ENCODE measurements at regions not wholly inside any gene's neighbourhood (a gene's known extent, or its start where the extent isn't known, plus 50 kb on each side); places are given as distances from the start of the nearest gene placed in this dataset.
A peak's percentile ranks its signal among the peaks of the same experiment; 100 is the strongest.

- Histone ChIP-seq H3K4me1 (no peaks in the 10 kb centered on the region), H3K27ac (peak overlapping the region in 1 of 4 donors; percentile 19), H3K27me3 (no peaks in the 10 kb centered on the region), H3K36me3 (replicated peaks in 1 of 2; ENCODE audit: insufficient read depth in 1 of 2, low read depth in 2 of 2) (no peaks in the 10 kb centered on the region), H3K9me3 (no peaks in the 10 kb centered on the region), H3K4me3 (no peak overlapping the region)
- TF ChIP-seq CTCF (IDR thresholded peaks at IDR 0.05) (no peak), POLR2A (IDR thresholded peaks at IDR 0.05) (no peak)
- intact Hi-C loops (cut with DNase I) = no loop called here
- peak in 1 of 4 donors; percentile 6 for DNase-seq
- 53 to 54% methylated on average over 4 of the region's 4 CpGs for WGBS, 2 donors
- ATAC-seq = peak; percentile 97
Measured at GRCh38 chr2:224268441-224268840, 133.5 kb downstream of the FAM124B start.

- no peak for ATAC-seq
- 43 to 49% methylated on average over 4 of the region's 4 CpGs for WGBS, 2 donors
Measured at GRCh38 chr2:224264259-224264658, 137.6 kb downstream of the FAM124B start.

GRCh38 chr2:224263571-224264043, 138.3 kb downstream of the FAM124B start:
- DNase-seq (no peak), ATAC-seq (no peak)
- no peaks in the 10 kb centered on the region for H3K27me3 ChIP-seq
- no peaks in the 10 kb centered on the region for H3K4me1 ChIP-seq
- H3K4me3 ChIP-seq = no peak overlapping the region
- no peak for TF ChIP-seq POLR2A (IDR thresholded peaks at IDR 0.05)
- TF ChIP-seq CTCF (IDR thresholded peaks at IDR 0.05) = no peak
- H3K36me3 ChIP-seq (replicated peaks in 1 of 2; ENCODE audit: insufficient read depth in 1 of 2, low read depth in 2 of 2) = no peaks in the 10 kb centered on the region
- H3K9me3 ChIP-seq = no peaks in the 10 kb centered on the region
- 20 to 21% methylated on average over 1 of the region's 1 CpG for WGBS, 2 donors
- H3K27ac ChIP-seq = no peak overlapping the region
- intact Hi-C loops (cut with DNase I) = no loop called here

More at GRCh38 chr2:224264259-224264658, 137.6 kb downstream of the FAM124B start:
- no peak for DNase-seq
- intact Hi-C loops (cut with DNase I) = no loop called here
- H3K4me1 ChIP-seq = no peaks in the 10 kb centered on the region
- H3K36me3 ChIP-seq (replicated peaks in 1 of 2; ENCODE audit: insufficient read depth in 1 of 2, low read depth in 2 of 2) = no peaks in the 10 kb centered on the region
- no peak overlapping the region for H3K4me3 ChIP-seq
- H3K27ac ChIP-seq = no peak overlapping the region
- no peak for TF ChIP-seq POLR2A (IDR thresholded peaks at IDR 0.05)
- no peak for TF ChIP-seq CTCF (IDR thresholded peaks at IDR 0.05)
- no peaks in the 10 kb centered on the region for H3K9me3 ChIP-seq
- no peaks in the 10 kb centered on the region for H3K27me3 ChIP-seq

GRCh38 chr2:224261326-224261725, 140.6 kb downstream of the FAM124B start:
- DNase-seq = no peak
- no peak for ATAC-seq
- Histone ChIP-seq H3K4me1 (no peaks in the 10 kb centered on the region), H3K4me3 (no peak overlapping the region), H3K9me3 (no peaks in the 10 kb centered on the region), H3K27ac (no peak overlapping the region), H3K36me3 (replicated peaks in 1 of 2; ENCODE audit: insufficient read depth in 1 of 2, low read depth in 2 of 2) (no peaks in the 10 kb centered on the region), H3K27me3 (no peaks in the 10 kb centered on the region)
- 84 to 88% methylated on average over 1 of the region's 1 CpG for WGBS, 2 donors
- intact Hi-C loops (cut with DNase I) = no loop called here
- TF ChIP-seq CTCF (IDR thresholded peaks at IDR 0.05) = no peak
- no peak for TF ChIP-seq POLR2A (IDR thresholded peaks at IDR 0.05)

- H3K4me3 ChIP-seq = no peak overlapping the region
- no peaks in the 10 kb centered on the region for H3K4me1 ChIP-seq
- no peaks in the 10 kb centered on the region for H3K36me3 ChIP-seq (replicated peaks in 1 of 2; ENCODE audit: insufficient read depth in 1 of 2, low read depth in 2 of 2)
- H3K27ac ChIP-seq = no peak overlapping the region
- WGBS, 2 donors = 46 to 49% methylated on average over 7 of the region's 7 CpGs
- no peak for DNase-seq
- intact Hi-C loops (cut with DNase I) = no loop called here
- no peak for ATAC-seq
- H3K27me3 ChIP-seq = no peaks in the 10 kb centered on the region
- TF ChIP-seq CTCF (IDR thresholded peaks at IDR 0.05) = no peak
- no peak for TF ChIP-seq POLR2A (IDR thresholded peaks at IDR 0.05)
- H3K9me3 ChIP-seq = no peaks in the 10 kb centered on the region
Measured at GRCh38 chr2:224260372-224261020, 141.4 kb downstream of the FAM124B start.
